ENCODE measurements at regions not wholly inside any gene's neighbourhood (a gene's known extent, or its start where the extent isn't known, plus 50 kb on each side); places are given as distances from the start of the nearest gene placed in this dataset.

DNA sequence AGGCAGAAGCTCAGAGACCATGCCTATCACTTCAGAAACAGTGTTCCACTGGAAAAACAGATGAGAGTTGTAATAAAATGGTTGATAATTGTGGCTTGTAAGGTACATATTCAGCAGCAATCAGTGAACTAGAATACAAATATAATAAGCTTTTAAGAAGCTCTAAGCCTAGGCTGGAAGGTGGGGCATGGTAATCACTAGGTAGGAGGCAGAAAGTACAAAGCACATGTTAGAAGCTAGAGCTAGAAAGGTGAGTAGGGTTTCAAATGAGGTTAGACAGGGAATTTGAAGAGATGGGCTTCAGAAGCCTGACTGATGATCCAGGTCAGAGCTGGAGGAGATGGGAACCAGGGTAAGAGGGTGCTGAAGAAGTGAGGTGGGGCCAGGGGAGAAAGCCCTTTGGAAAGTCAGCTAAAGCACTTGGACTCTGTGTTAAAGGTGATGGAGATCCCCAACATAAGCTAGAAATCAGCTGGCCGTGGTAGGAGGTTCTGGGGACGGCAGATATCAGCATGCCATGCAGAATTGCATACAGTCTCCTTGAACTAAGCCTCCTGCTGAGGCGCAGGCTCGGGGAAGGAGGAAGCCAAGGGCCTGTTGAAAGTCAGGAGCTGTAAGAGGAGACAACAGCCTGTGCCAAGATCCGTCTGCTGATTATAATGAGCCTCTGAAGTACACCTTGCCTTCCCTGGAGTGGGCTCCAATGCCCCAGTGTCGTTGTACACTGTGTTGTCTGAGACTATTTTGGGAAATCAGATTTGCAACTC lies 659.4 kb downstream of the BCL11B start:
- DNase-seq (ENCODE audit: low read depth in 1 of 2, low spot score in 1 of 2) = no peak

DNA sequence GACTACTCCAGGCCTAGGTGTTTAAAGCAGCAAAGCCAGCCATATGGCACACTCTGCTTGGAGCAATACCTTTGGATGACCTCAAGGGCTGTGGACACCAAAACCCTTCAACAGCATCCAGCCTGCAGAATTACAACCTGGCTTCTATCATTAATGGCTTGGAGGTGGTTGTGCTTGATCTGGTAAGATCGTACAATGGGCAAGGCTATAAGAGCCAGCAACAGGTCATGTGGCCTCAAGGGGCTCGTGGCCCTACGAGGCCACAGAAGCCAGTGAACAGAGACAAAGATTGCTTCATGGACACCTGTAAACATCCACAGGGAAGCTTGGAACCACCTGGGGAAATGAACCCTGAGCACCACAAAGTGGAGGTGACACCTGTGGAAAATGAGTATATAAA lies 657.3 kb downstream of the BCL11B start:
- no peak for DNase-seq (ENCODE audit: low read depth in 1 of 2, low spot score in 1 of 2)

DNA sequence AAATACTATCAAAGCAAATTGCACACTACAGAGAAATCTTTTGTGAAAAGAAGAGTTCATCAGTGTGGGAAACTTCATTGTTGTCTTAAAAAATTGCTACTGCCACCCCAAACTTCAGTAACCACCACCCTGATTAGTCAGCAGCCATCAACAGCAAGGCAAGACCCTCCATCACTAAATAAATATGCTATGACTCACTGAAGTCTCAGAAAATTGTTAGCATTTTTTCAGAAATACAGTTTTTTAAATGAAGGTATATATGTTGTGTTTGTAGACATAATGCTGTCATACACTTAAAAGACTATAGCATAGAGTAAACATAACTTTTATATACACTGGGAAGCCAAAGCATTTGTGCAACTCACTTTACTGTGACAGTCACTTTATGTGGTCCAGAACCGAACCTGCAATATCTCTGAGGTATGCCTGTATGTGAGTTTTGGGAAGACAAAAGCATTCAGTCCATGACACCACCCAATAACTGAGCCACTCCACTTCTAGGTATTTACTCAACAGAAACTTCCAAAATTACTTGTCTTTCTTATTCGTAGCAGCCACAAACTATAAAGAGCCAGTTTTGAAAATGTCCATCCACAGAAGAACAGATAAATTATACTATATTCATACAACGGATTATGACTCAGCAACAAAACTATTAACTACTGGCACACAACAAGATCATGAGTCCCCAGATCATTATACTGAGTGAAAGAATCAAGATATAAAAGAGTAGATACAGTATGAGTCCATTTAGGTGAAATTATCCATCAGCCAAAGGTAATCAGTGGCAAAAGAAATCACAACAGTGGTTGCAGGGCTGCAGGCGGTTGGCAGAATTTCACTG lies 649.6 kb downstream of the BCL11B start:
- no peak for DNase-seq (ENCODE audit: low read depth in 1 of 2, low spot score in 1 of 2)

GRCh38 chr14:98623788-98624415 lies 648.1 kb downstream of the BCL11B start:
- DNase-seq (ENCODE audit: low read depth in 1 of 2, low spot score in 1 of 2) = no peak

GRCh38 chr14:98633380-98633779 lies 638.6 kb downstream of the BCL11B start:
- DNase-seq (ENCODE audit: low read depth in 1 of 2, low spot score in 1 of 2) = no peak

DNA sequence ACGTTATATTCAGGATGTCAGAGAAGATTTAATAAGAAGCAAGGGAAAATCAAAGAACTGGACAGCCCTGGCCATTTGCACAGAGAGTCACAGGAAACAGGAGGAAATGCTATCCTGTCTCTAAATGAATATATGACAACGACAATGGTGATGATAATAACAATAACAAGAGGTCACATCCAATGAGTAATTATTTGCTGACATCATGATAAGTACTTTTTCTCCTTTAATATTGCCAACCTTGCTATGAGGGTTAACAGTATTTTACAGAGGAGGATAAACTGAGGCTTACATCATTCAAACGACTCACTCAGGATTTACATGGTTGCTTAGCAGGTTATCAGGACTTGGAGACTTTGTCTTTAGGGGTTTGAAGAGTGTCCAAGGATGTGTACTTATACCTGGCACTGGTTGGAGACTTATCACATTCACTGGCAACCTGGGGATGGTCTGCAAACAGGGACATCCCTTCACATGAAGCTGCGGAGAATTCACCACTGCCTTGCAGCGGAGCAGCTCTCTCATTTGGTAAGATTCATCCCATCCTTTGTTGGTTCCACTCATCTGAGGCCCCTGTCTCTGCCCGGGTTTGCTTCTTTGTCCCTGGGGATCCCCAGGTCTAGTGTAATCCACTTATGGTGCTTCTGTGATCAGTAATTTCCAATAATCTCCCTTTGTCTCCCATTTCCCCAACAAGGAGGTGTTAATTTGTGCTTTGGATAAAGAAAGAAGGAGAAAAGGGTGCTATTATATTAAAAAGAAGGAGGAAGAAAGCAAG lies 637.8 kb downstream of the BCL11B start:
- no peak for DNase-seq (ENCODE audit: low read depth in 1 of 2, low spot score in 1 of 2)

GRCh38 chr14:98638366-98638765 lies 633.6 kb downstream of the BCL11B start:
- DNase-seq (ENCODE audit: low read depth in 1 of 2, low spot score in 1 of 2) = no peak

- DNase-seq (ENCODE audit: low read depth in 1 of 2, low spot score in 1 of 2) = no peak
Measured at GRCh38 chr14:98647754-98648153, 624.2 kb downstream of the BCL11B start.

DNA sequence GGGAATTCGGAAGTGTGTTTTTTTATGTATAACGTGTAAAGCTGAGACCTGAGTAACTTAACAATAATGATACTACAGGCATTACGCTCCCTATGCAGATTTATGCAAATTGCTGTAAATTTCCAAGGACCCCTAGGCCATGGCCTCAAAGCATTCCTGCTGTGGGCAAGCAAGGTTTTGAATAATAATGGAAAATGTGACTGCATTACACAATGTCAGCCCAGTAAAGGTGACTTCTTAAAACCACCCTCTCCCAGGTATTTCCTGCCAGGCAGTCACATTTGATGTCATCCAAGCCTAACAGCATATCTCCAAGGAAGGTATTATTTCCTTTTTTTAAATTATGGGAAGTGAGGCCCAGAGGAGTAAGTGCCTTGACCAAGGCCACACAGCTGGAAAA lies 621.0 kb downstream of the BCL11B start:
- no peak for DNase-seq (ENCODE audit: low read depth in 1 of 2, low spot score in 1 of 2)

- DNase-seq (ENCODE audit: low read depth in 1 of 2, low spot score in 1 of 2) = no peak
Measured at GRCh38 chr14:98665007-98665406, 607.0 kb downstream of the BCL11B start.

GRCh38 chr14:98666545-98666944 lies 605.5 kb downstream of the BCL11B start:
- no peak for DNase-seq (ENCODE audit: low read depth in 1 of 2, low spot score in 1 of 2)

- no peak for DNase-seq (ENCODE audit: low read depth in 1 of 2, low spot score in 1 of 2)
Measured at GRCh38 chr14:98682033-98682432, 590.0 kb downstream of the BCL11B start.

DNA sequence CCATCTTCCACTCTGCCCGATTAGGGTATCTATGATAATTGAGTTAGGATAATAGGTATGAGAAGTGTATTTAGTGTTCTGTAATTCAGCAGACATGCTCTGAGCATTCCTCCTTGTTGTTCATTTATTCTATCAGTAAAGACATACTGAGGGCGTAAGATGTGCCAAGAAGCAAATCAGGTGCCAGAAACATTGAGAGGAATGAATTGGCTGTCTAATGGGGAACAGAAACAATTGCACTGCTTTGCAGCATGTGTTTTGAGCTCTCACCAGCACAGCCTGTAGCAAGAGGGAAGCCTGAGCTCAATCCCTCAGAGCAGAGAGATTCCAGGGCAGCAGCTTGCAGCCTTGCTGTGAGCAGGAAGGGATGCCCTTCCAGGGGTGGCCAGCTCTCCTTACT lies 589.3 kb downstream of the BCL11B start:
- DNase-seq (ENCODE audit: low read depth in 1 of 2, low spot score in 1 of 2) = no peak

DNA sequence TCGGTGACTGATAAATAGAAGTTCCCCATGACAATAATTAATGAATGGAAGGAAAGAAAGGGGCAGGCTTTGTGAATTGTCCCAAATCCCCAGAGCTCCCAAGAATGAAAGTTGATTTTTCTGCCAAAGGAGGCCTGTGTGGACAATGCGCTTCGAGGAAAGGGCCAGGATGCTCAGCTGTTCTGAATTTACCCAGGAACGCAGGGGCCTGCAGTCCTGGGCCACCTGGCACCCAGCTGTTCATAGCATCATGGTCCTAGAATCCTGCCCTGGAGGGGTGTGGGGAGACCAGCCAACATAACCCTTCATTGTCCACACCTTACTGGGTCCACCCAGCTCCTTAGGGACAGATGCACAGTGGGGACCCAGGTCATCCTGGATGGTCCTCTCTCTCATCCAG lies 587.5 kb downstream of the BCL11B start:
- no peak for DNase-seq (ENCODE audit: low read depth in 1 of 2, low spot score in 1 of 2)

DNA sequence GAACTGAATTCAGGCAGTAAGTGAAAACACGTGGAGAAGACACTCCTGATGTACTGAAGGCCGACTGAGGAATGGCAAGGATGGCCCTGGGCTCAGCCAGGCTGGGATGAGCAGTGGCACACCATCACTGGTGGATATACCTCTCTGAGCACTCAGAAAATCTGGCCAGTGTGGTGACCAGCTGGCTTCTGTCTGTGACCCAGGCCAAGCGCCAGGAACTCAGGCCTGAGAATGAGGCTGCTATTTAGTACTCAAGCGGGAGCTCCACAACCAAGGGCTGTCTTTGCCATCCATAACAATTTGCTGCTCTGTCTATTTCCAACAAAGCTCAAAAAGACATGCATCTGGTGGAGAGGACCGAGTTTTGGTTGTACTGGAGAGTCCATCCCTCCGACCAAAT lies 586.3 kb downstream of the BCL11B start:
- DNase-seq (ENCODE audit: low read depth in 1 of 2, low spot score in 1 of 2) = no peak

DNA sequence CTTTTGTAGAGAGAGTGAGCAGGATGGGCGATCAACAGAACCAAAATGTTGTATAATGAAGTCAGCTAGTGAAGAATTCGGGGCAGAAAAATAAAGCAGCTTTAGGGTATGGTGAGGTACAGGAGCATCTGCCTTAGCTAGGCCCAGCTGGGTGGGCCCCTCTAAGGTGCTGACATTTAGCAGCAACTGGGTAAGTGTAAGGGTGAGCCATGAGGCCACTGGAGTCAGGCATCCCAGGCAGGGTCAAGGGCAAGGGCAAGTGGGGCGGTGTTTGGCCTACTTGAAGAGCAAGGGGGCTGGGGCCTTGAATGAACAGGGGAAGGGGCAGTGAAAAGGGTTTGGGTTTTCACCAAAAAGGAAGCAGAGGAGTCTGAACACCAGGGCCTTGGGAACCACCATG lies 583.6 kb downstream of the BCL11B start:
- no peak for DNase-seq (ENCODE audit: low read depth in 1 of 2, low spot score in 1 of 2)

GRCh38 chr14:98689951-98690350 lies 582.0 kb downstream of the BCL11B start:
- no peak for DNase-seq (ENCODE audit: low read depth in 1 of 2, low spot score in 1 of 2)

GRCh38 chr14:98692832-98693231 lies 579.2 kb downstream of the BCL11B start:
- no peak for DNase-seq (ENCODE audit: low read depth in 1 of 2, low spot score in 1 of 2)

- no peak for DNase-seq (ENCODE audit: low read depth in 1 of 2, low spot score in 1 of 2)
Measured at GRCh38 chr14:98694541-98694940, 577.5 kb downstream of the BCL11B start.

- DNase-seq (ENCODE audit: low read depth in 1 of 2, low spot score in 1 of 2) = no peak
Measured at GRCh38 chr14:98695809-98696208, 576.2 kb downstream of the BCL11B start.

GRCh38 chr14:98698341-98698740 lies 573.7 kb downstream of the BCL11B start:
- DNase-seq (ENCODE audit: low read depth in 1 of 2, low spot score in 1 of 2) = no peak
